H1 (cell line): ENCODE measurements at regions not wholly inside any gene's neighbourhood (a gene's known extent, or its start where the extent isn't known, plus 50 kb on each side); places are given as distances from the start of the nearest gene placed in this dataset.

Experiments used
- CTCF ChIA-PET: fragments of 300-600 bp; sonication (Branson Sonifier 250); formaldehyde crosslinking; loops from one replicate; lab custom pipeline; 2021; ENCODE audit not compliant: partially characterized antibody; lab: Charles Lee
- POLR2A ChIA-PET: fragments of 300-600 bp; sonication (Branson Sonifier 250); formaldehyde crosslinking; loops from one replicate; lab custom pipeline; 2021; ENCODE audit warnings: inconsistent platforms; ENCODE audit not compliant: partially characterized antibody; lab: Charles Lee
- DNase-seq, 2 experiments: peaks; one replicate each; pipeline versions ENCODE4 v3.0.0 to v3.0.0-alpha.2; 2010 to 2022; ENCODE audit warnings: low spot score in 2 of 2, low read depth in 1 of 2, mixed read lengths in 1 of 2
- FAIRE-seq: peaks from 2 replicates; lab custom pipeline; 2011; peaks lifted over from hg19 to GRCh38; lab: Jason Lieb, UNC
- H2AFZ ChIP-seq: 2 replicates; pipeline ENCODE4 v1.8.1; 2012; ENCODE audit warnings: low read length, inconsistent platforms
- H2AK5ac ChIP-seq: 2 replicates; pipeline ENCODE4 v1.6.1; 2013; ENCODE audit warnings: low read depth, low read length
- H2BK120ac ChIP-seq: replicated peaks from 2 replicates; pipeline ENCODE3; 2013; ENCODE audit warnings: low read depth, low read length, inconsistent platforms
- H2BK12ac ChIP-seq: 2 replicates; pipeline ENCODE4 v1.6.1; 2013; ENCODE audit warnings: low read depth, low read length
- H2BK15ac ChIP-seq: 2 replicates; pipeline ENCODE4 v1.6.1; 2013; ENCODE audit warnings: low read length
- H2BK20ac ChIP-seq: 2 replicates; pipeline ENCODE4 v1.6.1; 2013; ENCODE audit warnings: low read length
- H2BK5ac ChIP-seq: 2 replicates; pipeline ENCODE4 v1.6.1; 2013; ENCODE audit warnings: low read depth, low read length
- H3K14ac ChIP-seq: 2 replicates; pipeline ENCODE4 v1.6.1; 2013; ENCODE audit warnings: inconsistent platforms; ENCODE audit not compliant: insufficient read length
- H3K18ac ChIP-seq: 2 replicates; pipeline ENCODE4 v1.6.1; 2013; ENCODE audit warnings: low read length; ENCODE audit errors: extremely low read depth
- H3K23ac ChIP-seq: 2 replicates; pipeline ENCODE4 v1.6.1; 2013; ENCODE audit warnings: inconsistent platforms; ENCODE audit not compliant: insufficient read length
- H3K23me2 ChIP-seq: 2 replicates; pipeline ENCODE4 v1.6.1; 2013; ENCODE audit warnings: low read depth, low read length
- H3K27ac ChIP-seq: 2 replicates; pipeline ENCODE4 v1.6.1; 2011; ENCODE audit warnings: low read depth, low read length, inconsistent platforms
- H3K27me3 ChIP-seq, 4 experiments: replicated peaks in 1 of 4; 1 replicate in 1 of 4; 2 replicates in 3 of 4; pipeline versions ENCODE4 v1.6.1 to v1.8.1; 2011 to 2013; ENCODE audit warnings: low read length in 3 of 4, mild to moderate bottlenecking in 3 of 4, inconsistent platforms in 2 of 4, mixed read lengths in 2 of 4, moderate library complexity in 1 of 4; ENCODE audit not compliant: control insufficient read depth in 3 of 4, insufficient read depth in 3 of 4; ENCODE audit errors: extremely low read depth in 1 of 4
- H3K36me3 ChIP-seq, 4 experiments: 2 replicates each; pipeline versions ENCODE4 v1.6.1 to v1.8.1; 2011 to 2013; ENCODE audit warnings: mild to moderate bottlenecking in 4 of 4, low read length in 3 of 4, moderate library complexity in 2 of 4, control low read depth in 1 of 4, inconsistent platforms in 1 of 4; ENCODE audit not compliant: insufficient read depth in 4 of 4, control insufficient read depth in 2 of 4
- H3K4ac ChIP-seq: replicated peaks from 2 replicates; pipeline ENCODE3; 2013; ENCODE audit warnings: low read length, low read depth, mixed read lengths, inconsistent platforms; ENCODE audit not compliant: insufficient read length
- H3K4me1 ChIP-seq, 4 experiments: replicated peaks in 1 of 4; 1 replicate in 1 of 4; 2 replicates in 3 of 4; pipeline versions ENCODE4 v1.6.1 to v1.8.1; 2011 to 2013; ENCODE audit warnings: low read length in 3 of 4, inconsistent platforms in 2 of 4, mixed read lengths in 1 of 4; ENCODE audit not compliant: insufficient read depth in 4 of 4, control insufficient read depth in 3 of 4
- H3K4me2 ChIP-seq, 2 experiments: 2 replicates each; pipeline versions ENCODE4 v1.6.1 to v1.8.1; 2011 to 2013; ENCODE audit warnings: low read depth in 2 of 2, low read length in 2 of 2, control low read depth in 1 of 2, inconsistent platforms in 1 of 2, mild to moderate bottlenecking in 1 of 2; ENCODE audit not compliant: insufficient read depth in 1 of 2
- H3K4me3 ChIP-seq, 4 experiments: fragments of 200-600, 300-600 bp in 1 of 4; sonication (generic), shearing (Covaris generic), sonication (Bioruptor Twin) in 1 of 4; 2 replicates each; pipeline versions ENCODE4 v1.5.1 to v1.8.1; 2011 to 2016; ENCODE audit warnings: low read length in 4 of 4, low read depth in 3 of 4, control low read depth in 2 of 4, inconsistent platforms in 2 of 4, mild to moderate bottlenecking in 2 of 4, mixed read lengths in 1 of 4, moderate library complexity in 1 of 4; ENCODE audit not compliant: insufficient read depth in 2 of 4; ENCODE audit errors: extremely low read depth in 1 of 4
- H3K56ac ChIP-seq: replicated peaks from 2 replicates; pipeline ENCODE3; 2013; ENCODE audit warnings: low read depth, mild to moderate bottlenecking, mixed read lengths, low read length, inconsistent platforms; ENCODE audit not compliant: insufficient read length
- H3K79me1 ChIP-seq: 2 replicates; pipeline ENCODE4 v1.6.1; 2013; ENCODE audit warnings: low read depth, low read length, control low read depth
- H3K79me2 ChIP-seq, 2 experiments: 2 replicates each; pipeline versions ENCODE4 v1.6.1 to v1.8.1; 2012 to 2013; ENCODE audit warnings: low read length in 2 of 2, mild to moderate bottlenecking in 2 of 2, inconsistent platforms in 1 of 2; ENCODE audit not compliant: insufficient read depth in 2 of 2, control insufficient read depth in 1 of 2
- H3K9ac ChIP-seq, 4 experiments: replicated peaks in 1 of 4; 1 replicate in 1 of 4; 2 replicates in 3 of 4; pipeline versions ENCODE4 v1.6.1 to v1.8.1; 2011 to 2013; ENCODE audit warnings: low read depth in 3 of 4, low read length in 3 of 4, control low read depth in 2 of 4, mild to moderate bottlenecking in 2 of 4, moderate library complexity in 2 of 4, inconsistent platforms in 1 of 4; ENCODE audit errors: extremely low read depth in 1 of 4
- H3K9me3 ChIP-seq, 2 experiments: 2 replicates each; pipeline versions ENCODE4 v1.6.1 to v1.8.1; 2012 to 2013; ENCODE audit warnings: mild to moderate bottlenecking in 2 of 2, moderate library complexity in 2 of 2, control low read depth in 1 of 2, inconsistent platforms in 1 of 2, low read depth in 1 of 2, low read length in 1 of 2, mixed read lengths in 1 of 2; ENCODE audit not compliant: insufficient read depth in 2 of 2
- H4K20me1 ChIP-seq, 2 experiments: replicated peaks in 1 of 2; 2 replicates each; pipeline versions ENCODE3 to v1.8.1; 2011 to 2013; ENCODE audit warnings: inconsistent platforms in 2 of 2, low read length in 2 of 2, mild to moderate bottlenecking in 1 of 2; ENCODE audit not compliant: insufficient read depth in 2 of 2, control insufficient read depth in 1 of 2
- H4K5ac ChIP-seq: 2 replicates; pipeline ENCODE4 v1.6.1; 2013; ENCODE audit warnings: low read length, low read depth, mixed read lengths, inconsistent platforms; ENCODE audit not compliant: insufficient read length
- H4K8ac ChIP-seq: 2 replicates; pipeline ENCODE4 v1.8.0; 2013; ENCODE audit warnings: mild to moderate bottlenecking, moderate library complexity, low read length, inconsistent platforms; ENCODE audit not compliant: insufficient read depth; ENCODE audit errors: extremely low read depth
- H4K91ac ChIP-seq: replicated peaks from 2 replicates; pipeline ENCODE3; 2013; ENCODE audit warnings: low read length, mixed read lengths, inconsistent platforms; ENCODE audit not compliant: insufficient read length
- BACH1 ChIP-seq: IDR thresholded peaks from 2 replicates; pipeline ENCODE4 v1.6.1; 2012; ENCODE audit warnings: low read length, improper control_type of control experiment
- KDM4A ChIP-seq: IDR thresholded peaks from one replicate; pipeline ENCODE4 v1.7.1; 2012; ENCODE audit warnings: low read depth, mild to moderate bottlenecking, moderate library complexity, low read length, inconsistent platforms; ENCODE audit not compliant: severe bottlenecking
- POLR2AphosphoS5 ChIP-seq: IDR thresholded peaks from 2 replicates; pipeline ENCODE4 v1.6.1; 2011; ENCODE audit warnings: low read depth, low read length
- TCF12 ChIP-seq: IDR thresholded peaks from 2 replicates; pipeline ENCODE4 v1.6.1; 2011; ENCODE audit warnings: low read depth, mild to moderate bottlenecking, low read length
- WGBS, 2 experiments: shearing (Covaris generic) in 1 of 2; methylation state at CpG; one replicate each; pipeline versions ENCODE4 v1.1.6 to v1.1.7; 2013 to 2015; ENCODE audit warnings: low lambda C conversion rate in 2 of 2, mixed read lengths in 2 of 2, inconsistent platforms in 1 of 2, low coverage in 1 of 2, missing lambda C conversion rate in 1 of 2; ENCODE audit not compliant: insufficient replicate concordance in 2 of 2, insufficient coverage in 1 of 2, insufficient read length in 1 of 2; ENCODE audit errors: extremely low coverage in 1 of 2, missing lambda C conversion rate in 1 of 2; 5-methylcytosine and 5-hydroxymethylcytosine counted together

DNA sequence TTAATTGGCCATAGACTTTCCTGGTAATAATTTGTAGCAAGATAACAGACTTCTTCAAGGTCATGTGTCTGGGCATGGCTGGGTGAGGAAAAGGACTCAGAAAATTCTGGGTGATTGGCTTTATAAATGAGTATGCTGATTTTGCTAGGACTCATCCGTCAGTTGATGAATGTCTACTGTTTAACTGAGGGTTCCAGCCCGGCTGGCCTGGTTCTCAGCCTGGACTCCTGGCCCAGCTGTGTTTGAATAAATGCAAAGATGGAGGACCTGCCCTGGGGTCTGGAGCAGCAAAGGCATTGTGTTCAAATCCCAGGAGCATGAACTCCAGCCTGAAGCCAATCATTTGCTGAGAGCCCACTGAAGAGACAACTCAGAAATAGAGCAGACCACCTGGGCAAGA lies 323.2 kb downstream of the LRFN2 start:
- Histone ChIP-seq H2AK5ac (no peak overlapping the region), H3K79me2 (no peaks in the 10 kb centered on the region), H3K4me3 (no peak overlapping the region), H3K23ac (no peak overlapping the region), H2AFZ (no peak overlapping the region), H2BK5ac (no peak overlapping the region), H3K9ac (no peak overlapping the region), H4K20me1 (no peaks in the 10 kb centered on the region), H3K14ac (no peak overlapping the region), H2BK20ac (no peak overlapping the region), H4K8ac (no peak overlapping the region), H2BK15ac (no peak overlapping the region), H3K23me2 (no peaks in the 10 kb centered on the region), H3K36me3 (no peaks in the 10 kb centered on the region; a peak in 1 of 8 replicates), H3K27ac (no peak overlapping the region), H3K4me1 (peaks cover 0 to 2% (median 1%) of the 10 kb centered on the region in 4 experiments; a peak in 2 of 7 replicates), H3K18ac (no peak overlapping the region), H4K91ac (no peak overlapping the region), H2BK12ac (no peak overlapping the region), H3K27me3 (no peaks in the 10 kb centered on the region), H2BK120ac (no peak overlapping the region), H3K9me3 (no peaks in the 10 kb centered on the region), H3K4me2 (no peak overlapping the region), H3K56ac (no peak overlapping the region), H3K79me1 (no peaks in the 10 kb centered on the region)
- DNase-seq (no peak), FAIRE-seq (no peak)
- WGBS, 2 experiments: 100% methylated on average over 1 of the region's 2 CpGs; no CpG with 5 or more reads in 1 of the 2 experiments
- ChIA-PET CTCF (interaction anchor here (0.9 to 1.4 kb wide), 3 partner anchors 9 to 29 kb away, joined by 3 to 5 read pairs (median 4); no protein-coding TSS in a partner anchor), POLR2A (no interaction called here)
- TF ChIP-seq POLR2AphosphoS5: no peak
- TF ChIP-seq KDM4A: no peak
- no peak for TF ChIP-seq TCF12
- TF ChIP-seq BACH1: no peak
- TF ChIP-seq, all 59 proteins: peak for 0
- H3K4ac ChIP-seq: no peak overlapping the region
- H4K5ac ChIP-seq: no peak overlapping the region
